ENCODE measurements at regions not wholly inside any gene's neighbourhood (a gene's known extent, or its start where the extent isn't known, plus 50 kb on each side); places are given as distances from the start of the nearest gene placed in this dataset.
"Not testable (repeated sequence)": the region's sequence is repeated elsewhere in the genome, so short reads cannot be mapped to it uniquely, and the experiment has no call there.

DNA sequence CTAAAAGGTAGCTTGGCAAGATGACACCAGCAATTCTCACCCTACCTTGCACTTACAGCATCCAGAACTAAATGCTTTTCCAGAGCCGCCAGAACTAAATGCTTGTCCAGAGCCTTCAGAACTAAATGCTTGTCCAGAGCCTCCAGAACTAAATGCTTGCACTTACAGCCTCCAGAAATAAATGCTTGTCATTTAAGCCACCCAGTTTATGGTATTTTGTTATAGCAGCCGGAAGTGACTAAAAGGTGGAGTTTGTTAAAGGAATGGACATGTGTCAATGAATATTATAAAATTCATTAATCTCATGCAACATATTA, 133.5 kb downstream of the GPX5 start:
- DNase-seq: no peak

DNA sequence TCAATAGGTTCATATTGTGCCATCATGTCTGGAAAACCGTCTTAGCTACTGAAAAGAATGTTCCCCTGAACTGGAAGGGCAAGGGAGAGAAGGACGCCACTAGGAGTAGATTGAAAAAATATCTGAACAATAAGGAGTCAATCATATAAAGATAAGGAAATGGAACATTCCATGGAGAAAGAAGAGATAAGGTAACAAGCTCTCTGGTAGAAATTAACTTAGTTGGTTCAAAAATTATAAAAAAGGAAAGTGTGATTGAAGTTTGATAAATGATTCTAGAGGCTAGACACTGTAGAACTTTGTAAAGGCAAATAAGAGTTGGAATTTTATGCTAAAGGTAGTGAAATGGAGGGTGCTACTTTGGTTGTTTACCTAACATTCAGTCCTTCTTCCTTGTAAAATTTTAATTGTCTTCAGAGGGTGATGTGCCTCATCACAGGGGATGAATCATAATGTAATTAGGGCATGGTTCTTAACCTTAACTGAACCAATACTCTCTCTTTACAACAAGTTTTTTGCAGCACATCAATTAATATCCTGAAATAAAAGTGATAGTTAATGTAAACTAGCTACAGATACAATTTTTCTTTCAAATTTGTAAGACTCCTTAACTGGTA, 135.5 kb downstream of the GPX5 start:
- DNase-seq: no peak

GRCh38 chr6:28664870-28665396, 139.3 kb downstream of the GPX5 start:
- no peak for DNase-seq

DNA sequence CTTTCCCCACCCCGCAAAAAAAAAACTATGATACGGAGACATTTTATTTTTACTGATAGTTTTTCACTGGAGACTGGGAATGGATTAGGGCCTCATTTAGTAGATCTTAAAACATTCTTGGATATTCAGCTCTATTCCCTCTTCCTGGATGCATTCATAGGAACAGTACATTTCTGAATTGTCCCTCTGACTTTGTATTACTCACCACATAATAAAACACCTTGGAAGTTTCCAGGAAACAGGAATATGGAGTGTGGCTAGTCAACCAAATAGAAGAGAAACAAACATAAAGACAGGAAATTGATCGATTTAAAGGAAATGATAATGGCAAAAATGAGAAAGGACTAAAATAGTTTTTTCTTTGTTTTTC, 147.7 kb downstream of the GPX5 start:
- DNase-seq: no peak

DNA sequence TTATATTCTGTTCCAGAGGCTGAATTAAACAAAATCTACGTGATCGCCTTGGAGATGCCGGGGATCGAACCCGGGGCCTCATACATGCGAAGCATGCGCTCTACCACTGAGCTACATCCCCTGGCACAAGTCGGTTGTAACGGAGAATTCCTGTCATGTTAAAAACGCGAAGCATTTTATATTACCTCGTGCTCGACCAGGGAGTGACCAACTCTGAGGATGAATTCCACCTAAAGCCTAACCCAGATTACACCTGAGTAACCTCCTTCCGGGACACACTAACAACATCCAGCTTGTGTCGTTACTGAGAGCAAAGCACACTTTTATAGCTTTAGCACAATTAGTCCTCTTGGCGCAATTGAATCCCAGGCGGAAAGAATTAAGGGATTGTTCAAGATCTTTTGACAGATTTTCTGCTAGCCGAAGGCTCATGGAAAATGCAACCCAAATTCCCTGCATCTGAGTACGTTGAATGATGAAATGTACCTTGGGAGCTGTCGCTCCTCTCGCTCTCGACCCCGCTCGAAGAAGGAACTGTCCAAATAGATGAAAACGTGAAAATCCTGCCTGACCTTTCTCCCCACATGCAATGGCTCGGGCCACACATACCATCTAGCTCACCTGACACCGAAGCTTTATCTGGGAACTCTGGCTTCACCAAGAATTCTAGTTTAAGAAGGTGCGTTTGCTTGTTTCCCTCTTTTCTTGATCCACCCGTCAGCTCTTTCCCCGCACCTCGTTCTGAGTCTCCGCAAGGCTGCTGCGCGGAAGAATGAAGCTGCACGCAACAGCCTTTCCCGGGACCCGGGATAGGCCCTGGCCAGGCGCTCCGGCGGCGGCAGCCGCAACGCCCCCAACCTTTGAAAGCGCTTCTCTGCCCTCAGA, 148.3 kb downstream of the GPX5 start:
- no peak for DNase-seq

DNA sequence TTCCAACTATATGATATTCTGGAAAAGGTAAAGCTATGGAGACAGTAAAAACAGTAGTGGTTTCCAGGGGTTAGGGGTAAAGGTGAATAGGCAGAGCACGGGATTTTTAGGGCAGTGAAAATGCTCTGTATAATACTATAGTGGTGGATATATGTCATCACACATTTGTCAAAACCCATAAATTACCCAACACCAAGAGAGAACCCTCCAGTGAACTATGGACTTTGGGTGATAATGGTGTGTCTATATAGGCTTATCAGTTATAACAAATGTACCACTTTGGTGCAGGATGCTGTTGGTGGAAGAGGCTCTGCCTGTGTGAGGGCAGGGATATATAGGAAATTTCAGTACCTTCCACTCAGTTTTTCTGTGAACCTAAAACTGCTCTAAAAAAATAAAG, 149.9 kb downstream of the GPX5 start:
- DNase-seq: no peak

GRCh38 chr6:28682542-28682941, 156.9 kb downstream of the GPX5 start:
- DNase-seq: no peak

GRCh38 chr6:28682956-28683685, 157.4 kb downstream of the GPX5 start:
- not testable (repeated sequence) for DNase-seq

DNA sequence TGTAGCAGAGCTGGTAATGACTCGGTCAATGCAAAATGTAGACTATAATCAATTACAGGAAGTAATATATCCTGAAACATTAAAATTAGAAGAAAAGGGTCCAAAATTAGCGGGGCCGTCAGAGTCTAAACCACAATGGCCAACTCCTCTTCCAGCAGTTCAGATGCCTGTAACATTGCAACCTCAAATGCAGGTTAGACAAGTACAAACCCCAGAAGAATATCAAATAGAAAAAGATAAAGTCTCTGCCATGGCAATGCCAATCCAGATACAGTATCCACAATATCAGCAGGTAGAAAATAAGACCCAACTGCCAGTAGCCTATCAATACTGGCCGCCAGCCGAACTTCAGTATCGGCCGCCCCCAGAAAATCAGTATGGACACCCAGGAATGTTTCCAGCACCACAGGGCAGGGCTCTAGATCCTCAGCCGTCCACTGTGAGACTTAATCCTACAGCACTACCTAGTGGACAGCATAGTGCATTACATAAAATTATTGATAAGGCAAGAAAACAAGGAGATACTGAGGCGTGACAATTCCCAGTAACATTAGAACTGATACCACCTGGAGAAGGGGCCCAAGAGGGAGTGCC, 158.4 kb downstream of the GPX5 start:
- no peak for DNase-seq

DNA sequence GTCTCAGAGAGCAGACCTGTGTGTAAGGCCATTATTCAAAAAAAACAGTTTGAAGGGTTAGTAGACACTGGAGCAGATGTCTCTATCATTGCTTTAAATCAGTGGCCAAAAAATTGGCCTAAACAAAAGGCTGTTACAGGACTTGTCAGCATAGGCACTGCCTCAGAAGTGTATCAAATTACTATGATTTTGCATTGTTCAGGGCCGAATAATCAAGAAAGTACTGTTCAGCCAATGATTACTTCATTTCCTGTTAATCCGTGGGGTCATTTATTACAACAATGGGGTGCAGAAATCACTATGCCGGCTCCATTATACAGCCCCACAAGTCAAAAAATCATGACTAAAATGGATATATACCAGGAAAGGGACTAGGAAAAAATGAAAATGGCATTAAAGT, 160.3 kb downstream of the GPX5 start:
- not testable (repeated sequence) for DNase-seq

DNA sequence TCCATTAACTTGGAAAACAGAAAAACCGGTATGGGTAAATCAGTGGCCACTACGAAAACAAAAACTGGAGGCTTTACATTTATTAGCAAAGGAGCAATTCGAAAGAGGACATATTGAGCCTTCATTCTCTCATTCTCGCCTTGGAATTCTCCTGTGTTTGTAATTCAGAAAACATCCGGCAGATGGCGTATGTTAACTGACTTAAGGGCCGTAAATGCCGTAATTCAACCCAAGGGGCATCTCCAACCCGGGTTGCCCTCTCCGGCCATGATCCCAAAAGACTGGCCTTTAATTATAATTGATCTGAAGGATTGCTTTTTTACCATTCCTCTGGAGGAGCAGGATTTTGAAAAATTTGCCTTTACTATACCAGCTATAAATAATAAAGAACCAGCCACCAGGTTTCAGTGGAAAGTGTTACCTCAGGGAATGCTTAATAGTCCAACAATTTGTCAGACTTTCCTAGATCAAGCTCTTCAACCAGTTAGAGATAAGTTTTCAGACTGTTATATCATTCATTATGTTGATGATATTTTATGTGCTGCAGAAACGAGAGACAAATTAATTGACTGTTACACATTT, 160.9 kb downstream of the GPX5 start:
- DNase-seq: not testable (repeated sequence)

- not testable (repeated sequence) for DNase-seq
Observed at GRCh38 chr6:28687309-28687981, 161.8 kb downstream of the GPX5 start.

DNA sequence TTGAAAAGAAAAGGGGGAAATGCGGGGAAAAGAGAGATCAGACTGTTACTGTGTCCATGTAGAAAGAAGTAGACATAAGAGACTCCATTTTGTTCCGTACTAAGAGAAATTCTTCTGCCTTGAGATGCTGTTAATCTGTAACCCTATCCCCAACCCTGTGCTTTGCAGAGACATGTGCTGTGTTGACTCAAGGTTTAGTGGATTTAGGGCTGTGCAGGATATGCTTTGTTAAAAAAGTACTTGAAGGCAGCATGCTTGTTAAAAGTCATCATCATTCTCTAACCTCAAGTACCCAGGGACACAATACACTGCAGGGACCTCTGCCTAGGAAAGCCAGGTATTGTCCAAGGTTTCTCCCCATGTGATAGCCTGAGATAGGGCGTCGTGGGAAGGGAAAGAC, 166.3 kb downstream of the GPX5 start:
- DNase-seq: not testable (repeated sequence)

- no peak for DNase-seq
Observed at GRCh38 chr6:28693033-28693750, 167.5 kb downstream of the GPX5 start.

GRCh38 chr6:28693751-28694443, 168.2 kb downstream of the GPX5 start:
- no peak for DNase-seq

DNA sequence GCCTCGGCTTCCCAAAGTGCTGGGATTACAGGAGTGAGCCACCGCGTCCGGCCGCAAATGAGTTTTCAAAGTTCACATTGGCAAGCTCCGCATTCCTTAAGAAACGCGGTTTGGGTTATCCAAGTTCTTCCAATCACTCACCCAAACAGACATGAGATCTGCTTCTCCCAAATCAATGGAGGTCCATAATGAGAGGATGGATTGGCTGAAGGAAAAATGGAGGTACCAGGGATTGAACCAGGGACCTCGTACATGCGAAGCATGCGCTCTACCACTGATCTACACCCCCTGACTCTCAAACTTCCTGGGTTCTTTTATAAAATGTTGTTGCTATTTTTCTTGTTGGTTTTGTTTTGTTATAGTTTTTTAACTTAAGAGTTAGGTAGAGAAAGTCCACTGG, 170.0 kb downstream of the GPX5 start:
- no peak for DNase-seq

- DNase-seq: no peak
Observed at GRCh38 chr6:28696167-28696566, 170.5 kb downstream of the GPX5 start.

- no peak for DNase-seq
Observed at GRCh38 chr6:28696682-28697081, 171.0 kb downstream of the GPX5 start.

DNA sequence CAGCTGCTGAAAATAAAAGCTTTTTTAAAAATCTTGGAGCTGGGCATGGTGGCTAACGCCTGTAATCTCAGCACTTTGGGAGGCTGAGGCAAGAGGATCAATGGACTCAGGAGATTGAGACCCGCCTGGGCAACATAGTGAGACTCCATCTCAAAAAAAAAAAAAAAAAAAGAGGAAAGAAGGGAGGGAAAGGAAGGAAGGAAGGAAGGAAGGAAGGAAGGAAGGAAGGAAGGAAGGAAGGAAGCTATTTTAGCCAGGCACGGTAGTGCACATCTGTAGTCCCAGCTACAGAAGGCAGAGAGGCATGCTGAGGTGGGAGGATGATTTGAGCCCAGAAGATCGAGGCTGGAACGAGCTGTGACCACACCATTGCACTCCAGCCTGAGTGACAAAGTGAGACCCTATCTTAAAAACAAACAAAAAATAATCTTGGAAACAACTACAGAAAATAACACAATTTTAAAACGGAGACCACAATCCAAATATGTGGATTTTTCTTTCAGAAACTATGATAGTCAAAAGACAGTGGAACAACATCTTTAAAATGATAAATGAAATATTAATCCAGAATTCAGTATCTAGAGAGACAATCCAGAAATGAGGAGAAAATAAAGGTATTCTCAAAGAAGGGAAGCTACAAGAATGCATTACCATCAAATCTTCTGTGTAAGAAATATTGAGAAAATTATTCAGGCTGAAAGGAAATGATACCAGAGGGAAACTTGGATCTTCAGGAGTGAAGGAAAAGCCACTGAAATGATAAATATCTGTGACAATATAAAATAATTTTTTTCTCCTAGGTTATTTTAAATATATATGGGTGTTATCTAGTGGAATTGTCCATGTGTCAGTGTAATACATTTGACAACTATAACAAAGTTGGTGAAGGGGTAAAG, 182.0 kb downstream of the GPX5 start:
- DNase-seq: no peak
